ENCODE measurements at regions not wholly inside any gene's neighbourhood (a gene's known extent, or its start where the extent isn't known, plus 50 kb on each side); places are given as distances from the start of the nearest gene placed in this dataset.

DNA sequence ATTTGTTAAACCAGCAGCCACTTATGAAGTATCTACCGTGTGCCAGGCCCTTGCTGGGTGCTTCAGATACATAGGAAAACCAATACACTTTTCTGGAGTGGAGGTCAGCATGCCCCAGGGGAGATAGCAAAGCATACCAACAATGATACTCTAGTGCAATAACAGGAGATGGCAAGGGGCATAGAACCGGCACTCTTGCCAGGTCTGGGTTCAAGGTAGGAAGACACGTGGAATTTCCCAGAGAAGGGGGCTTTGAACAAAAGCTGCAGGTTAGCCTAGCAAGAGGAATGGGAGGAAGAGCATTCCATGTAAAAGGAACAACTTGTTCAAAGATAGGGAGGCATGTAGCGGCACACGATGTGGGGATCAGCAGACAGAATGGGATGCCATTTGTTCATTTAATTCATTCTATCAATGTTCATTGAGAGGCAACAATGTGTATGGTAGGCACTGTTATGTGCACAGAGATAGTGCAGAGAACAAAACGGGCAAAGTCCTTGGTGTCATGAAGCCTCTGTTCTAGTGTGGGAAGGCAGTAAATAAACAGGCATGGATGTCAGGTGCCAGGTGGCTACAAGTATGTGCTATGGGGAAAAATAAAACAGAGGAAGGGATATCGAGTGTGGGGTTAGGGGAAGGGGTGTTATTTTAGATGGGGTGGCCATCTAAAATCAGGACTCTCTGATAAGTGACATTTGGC lies 162.6 kb upstream of the E2F8 start:
- no peak for DNase-seq (ENCODE audit: low spot score)

DNA sequence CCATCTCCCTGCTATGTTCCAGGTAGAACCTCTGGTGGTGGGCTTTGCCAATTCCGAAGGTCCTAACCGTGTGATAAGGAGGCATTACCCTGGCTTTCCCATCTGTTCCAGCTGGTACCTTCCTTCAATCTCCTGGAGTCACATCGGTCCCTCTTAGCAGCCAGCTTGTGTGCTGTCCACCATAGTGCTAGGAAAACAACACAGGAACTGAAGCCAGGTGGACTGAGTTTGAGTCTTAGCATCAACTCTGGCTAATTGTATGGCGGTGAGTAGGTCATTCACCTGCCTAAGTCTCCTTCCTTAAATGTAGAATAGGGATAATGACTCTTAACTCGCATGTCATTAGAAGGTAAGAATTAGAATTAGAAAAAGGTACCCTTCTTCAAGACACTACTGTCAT lies 159.6 kb upstream of the E2F8 start:
- no peak for DNase-seq (ENCODE audit: low spot score)

DNA sequence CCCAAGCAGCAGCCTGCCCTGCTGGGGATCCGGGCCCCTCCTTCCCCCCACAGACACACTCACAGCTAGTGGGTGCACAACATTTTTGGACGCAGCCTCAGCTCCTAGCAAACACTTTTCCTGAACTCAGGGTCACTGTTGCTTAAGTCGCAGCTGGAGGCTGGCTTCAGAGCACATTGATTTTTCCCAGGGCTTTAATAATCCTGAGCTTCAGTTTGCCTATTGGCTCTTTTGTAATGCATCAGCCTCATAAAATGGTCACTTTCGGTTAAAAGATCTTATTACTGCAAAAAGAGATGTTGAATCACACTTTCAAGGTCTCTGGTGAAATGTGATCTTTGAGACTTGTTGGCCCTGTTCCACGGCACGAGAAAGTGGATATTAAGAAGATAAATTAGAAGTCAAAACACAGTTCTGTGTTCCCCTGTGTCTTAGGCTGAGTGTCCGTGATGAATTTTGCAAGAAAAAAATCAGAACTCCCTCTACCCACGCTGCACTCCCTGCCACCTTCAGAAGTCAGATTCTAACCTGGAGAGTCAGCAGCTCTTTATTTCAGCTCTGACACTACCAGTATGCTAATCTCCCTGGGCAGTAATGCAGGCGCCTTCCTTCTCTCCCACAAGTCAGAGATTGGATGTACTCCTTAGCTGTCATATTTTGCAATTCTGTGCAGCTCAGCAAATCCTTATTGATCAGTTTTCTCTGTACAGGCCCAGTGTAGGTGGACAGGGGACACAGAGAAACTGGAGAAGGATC lies 158.2 kb upstream of the E2F8 start:
- no peak for DNase-seq (ENCODE audit: low spot score)

DNA sequence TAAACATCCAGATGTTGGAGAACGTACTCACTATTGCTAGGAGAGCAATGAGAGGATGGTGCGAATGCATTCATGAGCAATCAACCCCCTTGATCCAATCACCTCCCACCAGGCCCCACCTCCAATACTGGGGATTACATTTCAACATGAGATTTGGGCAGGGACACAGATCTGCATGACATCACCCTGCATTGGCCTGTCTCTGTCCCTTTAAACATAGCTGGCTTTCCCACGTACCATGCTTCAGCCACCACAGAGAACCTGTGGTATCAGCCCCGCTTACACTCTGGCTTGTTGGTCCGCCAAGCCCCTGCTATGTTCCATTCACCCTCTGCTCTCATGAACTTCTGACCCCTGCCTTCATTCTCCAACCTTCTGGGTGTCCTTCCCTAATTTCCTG lies 157.5 kb upstream of the E2F8 start:
- DNase-seq (ENCODE audit: low spot score): no peak

DNA sequence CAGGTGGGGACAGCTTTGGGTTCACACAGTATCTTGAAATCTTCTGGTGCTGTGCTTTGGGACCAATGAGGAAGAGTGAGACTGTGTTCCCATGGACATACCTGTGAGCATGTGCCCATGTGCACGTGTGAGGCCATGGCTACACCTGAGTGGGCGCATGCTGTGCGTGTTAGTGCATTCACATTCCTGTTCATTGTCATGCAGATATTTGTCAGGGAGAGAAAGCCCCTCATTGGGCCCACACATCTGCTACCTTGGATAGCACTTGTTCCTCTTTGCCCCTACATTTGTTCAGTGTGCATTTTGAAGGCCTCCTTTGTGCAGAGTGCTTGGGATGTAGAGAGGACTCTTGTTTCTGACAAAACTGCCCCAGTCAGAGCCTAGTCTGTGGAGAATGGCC lies 154.3 kb upstream of the E2F8 start:
- no peak for DNase-seq (ENCODE audit: low spot score)

DNA sequence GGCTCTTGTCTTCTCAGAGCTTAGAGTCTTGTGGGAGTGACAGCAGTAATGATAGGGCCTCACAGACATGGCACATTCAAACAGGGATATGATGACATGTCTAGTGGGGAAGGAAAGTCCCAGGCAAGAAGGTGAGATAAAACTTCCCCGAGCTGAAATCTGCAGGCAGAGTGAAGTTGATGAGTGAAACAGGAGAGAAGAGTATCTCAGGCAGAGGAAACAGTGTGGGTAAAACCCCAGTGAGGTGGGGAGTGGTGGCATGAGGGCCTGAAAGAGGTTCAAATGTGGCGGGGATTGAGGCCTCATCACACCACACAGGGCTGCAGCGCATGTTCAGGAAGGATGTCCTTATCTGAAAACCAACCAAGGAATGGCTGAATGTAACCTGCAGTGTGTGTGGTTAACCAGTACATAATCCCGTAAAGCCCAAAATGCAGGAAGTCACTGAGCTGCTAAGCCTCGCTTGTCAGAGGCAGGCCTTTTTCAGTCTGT lies 153.8 kb upstream of the E2F8 start:
- no peak for DNase-seq (ENCODE audit: low spot score)

DNA sequence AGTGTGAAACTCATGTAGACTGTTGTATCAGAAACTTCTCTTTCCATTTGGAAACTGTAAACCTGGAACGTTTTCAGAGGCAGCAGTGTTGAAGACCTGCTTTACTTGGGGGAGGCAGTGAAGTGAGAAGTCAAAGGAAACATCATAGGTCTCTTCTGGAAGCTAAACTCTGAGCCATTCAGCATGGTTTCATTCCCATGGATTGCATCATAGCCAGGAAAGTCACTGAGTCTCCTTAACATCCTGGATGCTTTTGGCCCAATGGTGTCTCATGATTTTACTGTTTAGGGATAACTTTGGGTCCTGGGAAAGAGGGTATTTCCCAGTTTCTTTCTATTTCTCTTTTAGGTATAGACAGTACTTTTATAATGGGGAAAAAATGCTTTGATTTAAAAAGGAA lies 153.2 kb upstream of the E2F8 start:
- DNase-seq (ENCODE audit: low spot score): peak; percentile 69

DNA sequence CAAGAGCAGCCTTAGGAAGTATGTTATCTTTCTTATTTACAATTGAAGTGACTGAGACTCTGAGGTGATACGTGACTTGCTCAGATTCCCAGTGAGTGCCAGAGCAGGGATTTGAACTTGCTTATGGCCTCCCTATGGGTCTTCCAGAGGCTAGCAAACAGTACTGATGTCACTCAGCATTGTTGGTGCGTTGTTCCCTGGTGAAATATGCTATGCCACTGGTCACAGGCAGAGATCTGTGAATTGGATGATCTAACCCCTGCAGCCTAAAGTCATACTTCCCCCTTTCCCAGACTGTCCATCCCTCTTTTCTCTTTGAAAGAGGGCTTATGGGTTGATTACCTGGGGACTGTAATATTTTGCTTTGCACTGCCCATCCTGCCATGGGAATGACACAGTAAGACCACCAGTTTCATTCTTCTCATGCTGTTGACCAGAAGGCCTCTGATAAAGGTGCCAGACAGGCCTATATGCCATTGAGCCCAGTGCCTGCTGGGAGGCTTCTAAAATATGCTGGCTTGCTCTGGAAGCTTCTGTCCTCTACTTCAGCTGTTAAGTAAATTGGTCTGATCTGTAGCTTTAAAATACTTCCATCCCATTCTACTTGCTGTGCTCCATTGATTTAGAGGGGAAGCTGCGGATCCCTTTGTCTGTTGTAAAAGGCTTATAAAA lies 152.2 kb upstream of the E2F8 start:
- DNase-seq (ENCODE audit: low spot score): no peak

DNA sequence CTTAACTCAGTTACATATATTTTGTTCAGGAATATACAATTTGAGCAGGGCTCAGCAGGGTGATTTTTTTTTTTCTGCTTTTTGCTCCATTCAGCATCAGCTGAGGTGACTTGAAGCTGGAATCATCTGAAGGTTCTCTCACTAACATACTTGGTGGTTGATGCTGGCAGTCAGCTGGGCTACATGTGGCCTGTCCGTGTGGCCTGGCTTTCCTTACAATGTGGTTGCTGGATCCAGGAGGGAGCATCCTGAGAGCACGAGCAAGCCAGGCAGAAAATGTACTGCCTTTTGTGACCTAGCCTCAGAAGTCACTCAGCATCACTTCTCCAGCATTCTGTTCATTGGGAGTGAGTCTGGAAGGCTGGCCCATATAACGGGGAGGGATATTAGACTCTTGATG lies 151.6 kb upstream of the E2F8 start:
- DNase-seq (ENCODE audit: low spot score): no peak

DNA sequence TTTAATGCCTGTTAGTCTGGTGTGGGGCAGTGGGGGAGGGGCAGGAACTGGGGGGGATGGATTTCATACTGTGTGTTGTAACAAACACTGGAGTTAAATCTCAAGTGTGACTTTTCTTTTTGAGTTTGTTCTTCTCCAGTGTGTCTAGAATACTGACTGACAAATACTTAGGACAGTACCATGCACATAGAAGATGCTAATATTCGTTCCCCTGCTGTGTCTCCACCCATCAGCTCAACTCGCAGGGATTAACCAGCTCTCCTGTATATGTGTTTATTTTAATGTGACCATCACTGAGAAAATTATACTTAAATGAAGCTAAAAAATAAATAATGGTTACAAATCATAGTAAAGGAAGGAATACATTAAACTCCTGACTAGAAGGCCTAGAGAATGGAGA lies 150.9 kb upstream of the E2F8 start:
- DNase-seq (ENCODE audit: low spot score): no peak

DNA sequence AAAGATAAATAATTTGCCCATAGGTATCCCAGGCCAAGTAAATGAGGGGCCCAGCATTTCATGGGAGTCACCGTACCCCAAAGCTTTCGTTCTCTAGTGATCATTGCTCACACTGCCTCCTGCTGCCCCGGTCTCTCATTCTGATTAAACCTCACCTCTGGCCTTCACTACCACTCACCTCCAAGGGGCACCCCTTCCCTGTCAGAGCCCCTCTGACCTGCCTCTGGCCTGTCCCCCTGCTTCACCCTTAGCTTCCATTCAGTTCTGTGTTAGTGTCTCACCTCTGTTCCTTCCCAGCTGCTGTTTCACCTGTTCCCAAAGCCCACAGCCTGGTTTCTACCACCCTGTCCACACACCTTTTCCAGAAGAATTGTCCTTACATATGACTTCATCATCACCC lies 150.3 kb upstream of the E2F8 start:
- DNase-seq (ENCODE audit: low spot score): no peak

DNA sequence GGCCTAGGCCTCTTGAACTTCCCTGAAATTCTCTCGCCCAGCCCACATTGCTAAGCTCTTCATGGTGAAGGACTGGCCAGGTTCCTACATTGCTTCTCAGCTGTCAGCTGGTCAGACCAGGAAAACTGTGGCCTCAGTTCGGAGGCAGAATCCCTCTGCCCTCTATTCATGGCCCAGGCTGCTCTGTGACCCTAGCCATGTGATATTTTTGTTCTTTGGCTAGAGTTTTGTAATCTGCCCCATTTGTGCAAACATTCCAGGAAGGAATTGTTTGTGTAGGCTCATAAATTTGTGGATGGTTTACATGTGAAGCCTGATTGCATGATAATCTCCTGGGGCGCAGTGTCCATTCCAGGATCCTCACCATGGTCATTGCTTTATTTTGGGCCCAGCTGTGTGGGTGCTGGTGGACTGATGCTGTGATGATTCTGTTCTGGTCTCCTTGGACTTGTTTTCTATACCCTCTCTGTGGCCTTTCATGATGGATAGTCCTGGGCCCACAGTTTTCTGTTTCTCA lies 149.1 kb upstream of the E2F8 start:
- no peak for DNase-seq (ENCODE audit: low spot score)

DNA sequence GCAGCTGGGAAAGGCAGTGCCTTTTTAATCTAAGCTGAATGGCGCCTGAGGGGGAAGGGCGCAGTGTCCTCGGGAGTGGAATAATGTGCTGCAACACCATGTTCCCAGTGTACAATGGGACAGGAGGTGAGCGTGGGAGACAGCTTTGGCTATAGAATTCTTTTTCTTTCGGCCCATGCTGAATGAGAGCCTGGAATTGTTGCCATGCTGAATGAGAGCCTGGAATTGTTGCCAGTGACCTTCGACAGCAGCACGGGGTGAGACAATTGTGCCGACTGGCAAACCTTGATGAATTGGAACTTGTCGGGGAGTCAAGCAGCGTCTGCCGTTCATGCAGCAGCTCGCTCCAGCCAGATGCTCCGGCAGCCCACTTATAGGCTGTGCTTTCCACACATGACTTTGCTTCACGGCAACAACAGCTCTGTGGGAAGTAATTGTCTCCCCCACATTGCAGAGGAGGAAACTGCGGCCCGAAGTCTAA lies 141.4 kb upstream of the E2F8 start:
- DNase-seq (ENCODE audit: low spot score): no peak

DNA sequence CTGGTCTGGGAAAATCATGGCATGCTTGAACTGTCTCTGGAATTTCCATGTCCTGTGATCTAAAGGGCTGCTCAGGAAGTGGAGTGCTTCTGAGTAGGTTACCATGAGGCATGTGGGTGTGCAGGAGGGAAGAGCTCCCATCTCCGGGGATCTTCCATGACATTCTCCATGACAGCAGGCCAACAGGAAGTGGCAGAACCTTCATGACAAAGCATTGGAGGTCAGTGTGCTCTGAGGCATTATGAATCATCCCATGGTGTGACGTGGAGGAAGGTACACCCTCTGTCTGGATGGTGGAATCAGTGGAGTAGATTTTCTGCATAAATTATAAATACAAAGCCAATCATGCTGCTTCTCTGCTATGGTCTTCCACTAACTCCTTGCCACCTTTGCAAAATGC lies 139.6 kb upstream of the E2F8 start:
- DNase-seq (ENCODE audit: low spot score): peak; percentile 99

DNA sequence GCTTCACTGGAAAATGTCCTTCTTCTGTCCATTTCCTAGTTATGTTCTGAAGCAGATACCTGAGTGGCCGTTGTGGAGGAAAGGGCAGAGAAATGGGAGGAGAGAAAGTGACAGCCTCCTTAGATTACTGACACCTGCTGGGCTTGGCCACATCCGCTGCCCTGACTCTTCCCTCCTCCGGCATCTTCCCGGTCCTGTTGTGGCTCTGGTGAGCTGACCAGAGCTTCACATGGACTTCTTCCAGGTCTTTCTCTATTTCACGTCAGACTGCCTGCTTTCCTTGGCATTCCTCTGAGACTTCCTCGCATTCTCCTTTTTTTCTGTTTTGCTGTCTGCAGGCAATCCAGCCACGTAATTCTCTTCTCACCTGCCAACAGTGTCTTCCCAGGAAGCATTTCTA lies 138.7 kb upstream of the E2F8 start:
- no peak for DNase-seq (ENCODE audit: low spot score)

DNA sequence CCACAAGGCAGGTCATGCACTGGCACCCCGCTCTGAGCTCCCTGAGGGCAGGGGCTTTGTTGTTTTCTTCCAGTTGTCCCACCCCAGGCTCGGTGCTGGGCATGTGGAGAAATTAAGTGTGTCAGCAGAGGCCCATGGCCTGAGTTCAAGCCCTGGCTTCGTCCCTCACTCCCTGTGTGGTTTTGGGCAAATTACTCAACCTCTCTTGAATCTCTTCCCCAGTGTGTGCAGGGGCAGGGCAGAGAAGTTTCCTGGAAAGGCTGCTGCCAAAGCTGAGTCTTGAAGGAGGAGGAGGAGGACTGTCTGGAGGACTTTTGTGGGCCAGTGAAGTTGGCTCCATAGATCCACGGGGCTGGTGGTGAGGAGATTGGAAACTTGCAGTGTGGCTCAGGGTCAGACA lies 138.1 kb upstream of the E2F8 start:
- no peak for DNase-seq (ENCODE audit: low spot score)

DNA sequence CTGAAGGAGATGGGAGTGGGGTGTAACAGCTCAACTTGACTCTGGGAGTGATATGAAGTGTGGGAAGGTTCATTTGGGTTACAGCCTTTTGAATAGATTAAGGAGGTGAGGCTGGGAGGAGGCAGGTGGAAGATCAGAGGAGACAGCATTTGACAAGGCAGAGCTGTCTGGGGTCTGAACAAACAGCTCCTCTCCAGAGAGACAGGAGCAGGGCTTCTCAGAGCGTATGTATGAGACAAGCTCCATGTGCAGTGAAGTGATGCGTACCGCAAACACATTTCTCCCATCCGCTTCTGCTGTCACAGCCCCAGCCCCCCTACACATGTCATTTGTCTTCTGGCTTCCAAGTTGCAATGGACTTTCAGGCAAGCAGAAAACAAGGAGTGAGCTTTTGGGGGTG lies 137.1 kb upstream of the E2F8 start:
- no peak for DNase-seq (ENCODE audit: low spot score)

DNA sequence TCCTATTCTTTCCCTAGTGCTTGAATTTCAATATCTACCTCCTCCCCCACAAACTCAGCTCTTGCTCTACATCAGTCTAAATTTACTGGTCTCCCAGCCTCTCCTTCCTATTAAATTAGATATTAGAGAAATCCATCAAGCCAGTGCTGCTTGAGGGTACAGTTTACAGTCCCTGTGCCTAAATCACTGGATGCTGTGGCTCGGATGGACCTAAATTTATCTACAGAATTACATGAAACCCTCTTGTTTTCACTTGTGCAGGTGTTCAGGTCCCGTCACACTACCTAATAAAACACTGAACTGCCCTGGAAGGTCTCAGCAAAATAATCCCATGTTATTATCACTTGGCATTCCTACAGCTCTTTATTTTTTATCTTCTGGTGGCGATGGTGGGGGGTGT lies 134.7 kb upstream of the E2F8 start:
- no peak for DNase-seq (ENCODE audit: low spot score)

DNA sequence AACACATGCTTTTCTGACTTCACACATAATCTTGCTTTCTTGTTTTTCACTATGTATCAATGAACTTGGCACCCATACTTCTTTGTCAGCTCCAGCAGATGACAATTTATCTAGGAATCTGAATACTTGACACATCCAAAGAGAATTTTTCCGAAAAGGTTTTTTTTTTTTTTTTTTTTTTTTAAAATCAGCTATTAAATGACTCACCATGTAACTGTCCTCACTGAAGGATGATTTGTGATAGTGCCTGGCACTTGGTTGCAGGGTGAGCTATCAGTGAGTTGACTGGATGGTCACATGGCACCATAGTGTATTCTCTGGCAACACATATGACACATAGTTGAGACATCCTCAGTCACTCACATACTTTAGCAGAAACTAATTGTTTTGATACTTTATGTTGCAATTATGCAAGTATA lies 133.4 kb upstream of the E2F8 start:
- peak; percentile 98 for DNase-seq (ENCODE audit: low spot score)

DNA sequence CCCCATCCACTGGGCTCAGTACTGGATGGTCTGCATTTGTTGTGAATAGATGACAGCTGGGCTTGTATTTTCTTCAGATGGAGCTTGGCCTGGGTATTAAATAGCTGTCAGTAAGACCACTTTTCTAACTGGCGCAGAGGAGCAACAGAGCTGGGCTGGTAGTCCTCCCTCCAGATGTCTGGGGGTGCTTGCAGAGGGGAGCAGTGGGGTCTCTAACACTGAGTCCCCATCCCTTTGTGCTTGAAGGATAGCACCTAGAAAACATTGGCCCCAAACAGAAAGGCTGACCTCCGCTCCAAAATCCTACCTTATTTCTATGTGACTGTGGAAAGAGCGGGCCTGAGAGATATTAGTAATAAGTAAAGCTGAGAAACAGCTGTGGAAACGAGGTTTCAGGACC lies 131.6 kb upstream of the E2F8 start:
- no peak for DNase-seq (ENCODE audit: low spot score)

DNA sequence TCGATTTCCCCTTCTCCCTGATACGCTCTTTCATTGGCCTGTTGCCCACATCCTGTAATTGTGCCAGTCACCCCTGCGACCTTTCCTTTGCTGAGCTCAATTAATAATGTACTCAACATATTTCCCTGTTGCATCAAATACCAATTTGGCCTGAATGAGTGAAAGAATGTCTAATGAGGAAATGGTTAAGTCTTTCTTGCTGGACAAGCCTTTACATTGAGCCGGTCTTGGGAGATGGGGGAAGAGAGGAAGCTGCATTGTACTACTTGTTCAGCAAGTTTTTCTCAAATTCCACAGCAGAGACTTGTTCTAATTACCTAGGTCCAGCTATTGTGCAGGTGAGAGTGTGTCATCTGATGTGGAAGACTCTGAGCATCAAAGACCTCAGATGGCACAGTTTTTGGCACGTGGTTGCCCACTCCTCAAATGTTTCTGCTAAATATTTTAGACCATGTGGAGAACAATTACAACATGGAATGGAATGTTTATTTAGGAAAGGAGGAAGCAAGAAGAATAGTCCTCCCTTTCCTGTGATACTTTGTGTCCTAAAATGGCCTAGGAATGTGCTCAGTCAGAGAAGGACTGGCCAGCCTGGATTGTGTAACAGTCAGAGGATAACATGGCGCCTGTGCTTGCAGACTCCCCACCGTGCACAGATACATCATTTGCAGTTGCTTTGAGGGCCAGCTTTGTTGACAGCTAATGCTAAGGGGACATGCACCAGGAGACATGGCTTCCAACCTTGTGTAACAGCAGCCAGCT lies 129.5 kb upstream of the E2F8 start:
- peak; percentile 60 for DNase-seq (ENCODE audit: low spot score)

DNA sequence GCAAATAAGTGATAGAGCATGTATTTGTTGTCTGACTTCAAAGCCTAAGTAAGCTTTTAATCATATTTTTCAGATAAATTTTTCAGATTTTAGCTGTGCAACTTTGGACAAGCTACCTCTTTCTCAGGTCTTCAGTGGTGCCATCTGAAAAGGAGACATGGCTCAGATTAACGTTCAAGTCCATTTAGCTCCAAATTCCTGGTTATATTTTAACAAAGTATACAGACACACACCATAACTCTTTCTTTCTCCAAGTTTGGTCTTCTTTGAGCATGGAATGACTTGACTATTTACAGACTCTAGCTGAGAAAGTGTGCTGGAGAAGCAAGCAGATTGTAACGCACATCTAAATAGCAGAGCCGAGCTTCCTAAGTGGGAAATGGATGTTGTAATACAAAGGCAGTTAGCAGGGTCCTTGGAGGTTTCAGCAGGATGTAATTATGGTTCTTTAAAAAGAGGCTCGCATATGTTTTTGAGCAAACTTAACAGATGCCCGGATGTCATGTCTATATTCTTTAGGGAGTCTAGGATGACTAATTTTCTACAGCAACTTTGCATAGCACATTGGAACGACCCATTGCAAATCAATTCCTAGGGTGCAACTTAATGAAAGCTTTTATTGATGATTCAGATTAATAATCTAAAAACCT lies 128.1 kb upstream of the E2F8 start:
- DNase-seq (ENCODE audit: low spot score): no peak

All from kidney tubule cell (primary cell).